GM19455 (cell line): ENCODE measurements at regions not wholly inside any gene's neighbourhood (a gene's known extent, or its start where the extent isn't known, plus 50 kb on each side); places are given as distances from the start of the nearest gene placed in this dataset.

Experiments used
- ATAC-seq: cut with Tn5 transposase; IDR thresholded peaks from one replicate; pipeline ENCODE4 v1.9.1; 2021; ENCODE audit not compliant: unreplicated experiment

DNA sequence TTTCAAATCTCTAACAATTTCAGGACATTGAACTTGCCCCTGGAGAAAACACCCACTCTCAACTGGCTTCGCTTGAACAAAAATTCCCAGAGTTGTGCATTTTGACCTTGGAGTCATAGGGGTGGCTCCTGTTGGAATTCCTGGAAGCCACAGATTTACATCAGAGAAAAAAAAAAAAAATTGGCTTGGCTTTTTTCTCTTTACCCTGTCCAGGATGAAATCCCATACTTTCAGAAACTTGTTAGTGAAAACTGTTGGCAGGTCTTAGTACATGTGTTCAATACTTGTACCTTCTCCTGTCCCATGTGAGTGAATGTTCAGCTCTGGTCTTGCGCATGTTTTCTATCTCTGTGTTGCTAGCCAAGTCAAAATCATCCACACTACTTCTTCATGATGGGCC is 228.8 kb downstream of the TGFB2 start:
- no peak for ATAC-seq

DNA sequence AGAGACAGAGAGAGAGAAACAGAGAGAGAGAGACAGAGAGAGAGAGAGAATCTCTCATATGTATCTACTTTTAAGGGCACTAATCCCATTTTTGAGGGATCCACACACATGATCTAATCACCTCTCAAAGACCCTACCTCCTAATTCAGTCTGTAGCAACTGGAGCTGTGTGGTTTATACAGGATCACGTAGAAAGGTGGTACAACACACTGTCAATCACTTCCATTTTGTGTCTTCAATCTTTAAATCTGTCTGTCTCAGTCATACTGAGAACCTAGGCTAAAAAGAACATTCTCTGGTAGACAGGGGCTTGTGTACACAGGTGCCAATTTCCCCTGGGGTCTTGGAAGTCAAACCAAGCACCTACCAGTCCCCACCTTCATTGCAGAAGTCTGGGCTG is 229.9 kb downstream of the TGFB2 start:
- ATAC-seq: no peak

DNA sequence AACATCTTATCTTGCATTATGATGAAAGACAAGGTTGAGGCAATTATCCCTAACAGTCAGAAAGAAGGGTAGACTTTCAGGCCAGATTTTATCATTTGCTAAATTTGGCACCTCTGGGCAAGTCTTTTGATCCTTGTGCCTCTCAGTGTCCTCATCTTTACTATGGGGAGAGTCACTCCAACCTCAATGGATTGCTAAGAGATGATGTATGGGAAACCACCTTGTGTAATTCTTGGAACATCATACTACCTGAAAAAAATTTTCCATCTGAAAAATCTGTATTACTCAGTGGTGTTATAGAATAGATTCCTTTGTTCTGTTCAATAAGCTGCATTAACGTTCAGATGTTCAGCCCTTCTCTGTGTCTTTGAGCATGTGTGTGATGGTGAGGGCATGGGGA is 230.7 kb downstream of the TGFB2 start:
- no peak for ATAC-seq

DNA sequence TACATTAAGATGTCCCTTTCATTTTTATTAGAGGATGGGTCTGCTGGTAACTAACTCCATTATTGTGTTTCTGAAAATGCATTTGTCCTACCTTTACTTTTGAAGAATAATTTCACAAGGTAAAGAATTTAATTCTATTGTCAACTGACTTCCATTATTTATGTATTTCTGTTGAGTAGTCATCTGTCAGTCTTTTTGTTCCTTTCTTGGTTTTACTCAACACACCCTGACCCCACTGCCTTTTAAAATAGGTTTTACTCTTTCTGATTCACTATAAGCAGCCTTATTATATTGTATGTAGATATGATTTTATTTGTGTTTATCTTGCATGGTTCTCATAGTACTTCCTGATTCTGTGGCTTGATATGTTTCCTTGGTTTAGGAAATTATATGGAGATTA is 237.5 kb downstream of the TGFB2 start:
- ATAC-seq: no peak

DNA sequence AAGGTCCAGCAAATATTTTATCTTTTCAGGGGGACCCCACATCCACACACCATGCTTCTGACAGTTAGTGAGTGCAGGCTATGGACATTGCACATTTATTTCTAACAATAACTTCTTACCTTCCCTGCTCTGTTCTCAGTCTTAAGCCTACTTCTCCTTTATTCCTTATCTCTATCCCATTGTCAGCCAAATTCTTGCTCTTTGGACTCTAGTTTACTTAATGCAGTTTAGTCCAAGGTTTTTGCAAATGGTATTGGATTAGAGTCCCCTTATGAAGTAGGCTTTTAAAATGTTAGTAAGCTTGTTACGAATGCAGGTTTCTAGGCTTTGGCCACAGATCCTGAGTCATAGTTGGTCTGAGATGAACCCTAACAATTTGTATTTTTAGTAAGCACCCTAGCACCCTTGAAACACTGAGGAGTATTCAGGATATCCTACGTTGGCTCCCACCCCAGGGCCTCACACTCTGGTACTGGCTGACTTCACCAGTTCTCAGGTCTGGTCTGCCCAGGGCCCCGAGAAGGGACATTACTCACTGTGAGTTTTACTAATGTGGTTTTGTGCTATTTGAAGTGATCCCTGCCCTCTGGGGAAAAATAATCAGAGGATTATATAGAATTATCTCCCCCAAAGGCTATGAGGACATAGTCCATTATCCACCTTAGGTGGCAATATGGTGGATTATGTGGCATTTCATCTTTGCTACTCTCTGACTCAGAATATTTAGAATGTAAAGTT is 239.5 kb downstream of the TGFB2 start:
- no peak for ATAC-seq

DNA sequence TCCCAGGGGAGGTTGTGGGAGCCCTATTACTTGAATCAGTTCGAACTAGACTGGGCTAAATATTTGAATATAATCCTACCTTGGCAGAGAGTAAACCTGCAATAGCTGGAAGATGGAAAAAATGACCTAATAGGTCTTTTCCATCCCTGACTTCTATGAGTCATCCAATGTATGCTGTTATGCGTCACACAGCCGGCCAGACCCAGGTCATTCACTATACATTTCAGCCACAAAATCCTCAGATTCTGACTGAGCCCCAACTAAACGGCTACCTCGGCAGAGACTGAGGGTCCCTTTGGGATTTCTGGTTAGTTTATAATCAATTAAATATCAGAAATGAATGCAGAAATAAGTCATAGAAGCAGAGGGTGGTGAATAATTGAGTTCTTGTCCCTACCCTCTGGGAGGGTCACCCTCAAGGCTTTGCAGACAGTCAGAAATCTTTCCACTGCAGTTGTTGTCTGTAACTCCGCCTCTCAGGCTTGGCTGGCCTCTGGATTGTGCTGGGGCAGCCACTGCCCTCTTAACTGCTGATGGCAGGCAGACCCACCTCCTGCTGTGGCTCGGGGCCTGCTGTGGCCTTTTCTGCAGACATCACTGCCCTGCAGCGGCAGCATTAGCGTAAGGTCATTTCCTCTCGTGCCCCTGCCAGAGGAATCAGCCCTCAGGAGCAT is 240.5 kb downstream of the TGFB2 start:
- no peak for ATAC-seq

DNA sequence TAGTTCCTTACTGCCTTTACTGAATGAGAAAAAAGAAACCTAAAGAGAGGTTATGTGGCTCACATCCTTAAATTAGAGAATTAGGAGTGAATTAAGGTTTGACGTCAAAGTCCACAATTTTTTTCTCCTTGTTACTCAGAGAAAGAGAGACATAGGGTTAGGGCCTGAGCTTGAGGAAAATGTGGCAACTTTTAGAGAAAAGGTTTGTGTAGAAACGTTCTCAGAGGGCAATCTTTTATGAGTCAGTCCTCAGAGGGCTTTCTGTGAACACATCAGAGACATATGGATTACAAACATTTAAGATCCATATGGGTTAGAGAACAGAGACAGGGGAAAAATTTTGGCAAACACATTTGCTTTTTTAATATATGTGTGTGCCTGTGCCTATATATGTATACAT is 242.8 kb downstream of the TGFB2 start:
- ATAC-seq: no peak

DNA sequence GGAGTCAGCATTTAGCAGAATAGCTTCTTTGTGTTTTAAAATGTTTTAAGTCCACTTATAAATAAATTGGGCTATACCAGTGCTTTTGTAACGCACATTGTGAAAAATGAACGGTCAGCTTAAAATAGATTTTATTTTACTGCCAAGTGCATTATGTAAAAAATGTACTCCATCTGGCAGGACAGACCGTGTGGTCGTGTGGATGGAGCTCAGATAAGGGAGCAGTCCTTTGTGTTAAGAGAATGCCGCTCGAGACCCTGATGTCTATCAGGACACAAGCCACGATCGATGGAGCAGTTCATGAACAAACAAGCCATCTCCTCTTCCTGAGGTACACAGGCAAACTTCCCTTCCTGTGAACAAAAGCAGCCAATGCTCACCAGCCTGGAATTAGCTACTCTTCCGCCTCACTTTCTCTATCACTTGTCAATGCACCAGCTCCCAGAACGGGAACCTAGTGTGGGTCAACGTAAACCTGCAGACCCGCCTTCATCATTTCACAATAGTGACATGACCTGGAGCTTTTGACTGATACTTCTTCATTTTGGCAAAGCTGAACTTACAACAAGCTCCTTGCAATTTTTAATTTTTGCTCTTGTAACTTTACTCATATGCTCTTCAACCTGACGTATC is 243.5 kb downstream of the TGFB2 start:
- ATAC-seq: no peak

DNA sequence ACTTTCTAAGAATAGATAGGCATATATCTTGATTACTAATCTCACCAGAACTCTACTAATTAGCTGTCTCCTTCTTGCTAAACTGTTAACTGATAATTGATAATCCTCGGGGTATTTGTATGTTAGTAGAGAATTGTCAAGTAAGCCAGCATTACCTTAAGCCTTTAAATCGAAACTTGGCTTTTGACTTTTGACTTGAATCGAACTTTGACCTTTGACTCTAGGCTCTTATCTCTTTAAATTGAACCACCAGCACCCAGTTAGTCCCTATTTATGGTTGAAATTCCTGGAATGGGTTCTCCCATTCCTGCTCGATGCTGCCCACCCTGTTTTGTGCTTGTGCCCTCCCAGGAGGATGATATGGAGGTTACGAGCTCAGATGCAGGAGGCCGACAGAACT is 244.4 kb downstream of the TGFB2 start:
- no peak for ATAC-seq

DNA sequence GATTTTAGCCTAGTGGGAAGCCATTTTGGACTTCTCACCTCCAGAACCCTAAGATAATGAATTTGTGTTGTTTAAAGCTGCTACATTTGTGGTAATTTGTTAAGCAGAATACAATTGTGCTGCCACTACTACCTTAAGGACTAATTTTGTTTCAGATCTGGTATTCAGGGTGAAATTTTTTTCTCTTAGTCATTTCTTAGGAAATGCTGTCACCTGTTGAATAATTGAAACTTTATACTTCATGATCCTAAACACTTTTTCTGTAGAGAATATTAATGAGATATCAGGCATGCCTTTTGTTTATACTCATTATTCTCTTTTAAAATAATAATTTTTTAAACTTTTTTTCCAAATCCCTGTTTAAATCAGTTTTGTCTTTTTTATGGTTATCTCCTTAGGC is 246.8 kb downstream of the TGFB2 start:
- no peak for ATAC-seq

DNA sequence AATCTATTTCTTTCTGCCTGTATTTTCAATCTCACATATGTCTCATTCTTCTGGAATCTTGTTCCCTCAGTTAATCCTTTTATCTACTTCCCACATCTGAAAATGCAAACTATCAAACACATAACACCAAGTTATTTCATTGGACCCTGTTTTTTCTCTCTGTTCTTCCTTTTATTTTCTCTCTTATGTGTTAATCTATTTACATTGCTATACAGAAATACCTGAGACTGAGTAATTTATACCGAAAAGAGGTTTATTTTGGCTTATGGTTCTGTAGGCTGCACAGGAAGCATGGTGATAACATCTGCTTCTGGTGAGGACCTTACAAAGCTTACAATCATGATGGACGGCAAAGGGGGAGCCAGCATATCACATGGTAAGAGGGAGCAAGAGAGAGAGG is 247.6 kb downstream of the TGFB2 start:
- no peak for ATAC-seq

DNA sequence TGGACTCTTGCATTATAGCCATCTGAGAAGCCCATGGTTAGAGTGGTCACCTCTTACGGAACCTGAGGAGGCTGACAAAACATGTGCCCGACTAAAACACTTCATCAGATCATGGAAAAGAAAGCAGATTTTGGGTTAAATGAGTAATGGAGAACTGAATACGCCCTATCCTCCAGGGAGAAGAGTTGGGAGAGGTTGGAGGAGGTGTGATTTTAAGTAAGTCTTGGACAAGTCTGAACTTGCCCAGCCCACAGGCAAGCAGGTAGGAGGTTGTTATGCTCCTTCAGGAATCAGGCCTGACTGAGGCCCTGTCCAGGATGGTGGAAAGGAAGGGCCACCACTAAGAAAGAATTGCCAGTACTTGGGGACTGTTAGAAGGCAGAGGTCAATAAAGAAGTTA is 255.8 kb downstream of the TGFB2 start:
- ATAC-seq: no peak

DNA sequence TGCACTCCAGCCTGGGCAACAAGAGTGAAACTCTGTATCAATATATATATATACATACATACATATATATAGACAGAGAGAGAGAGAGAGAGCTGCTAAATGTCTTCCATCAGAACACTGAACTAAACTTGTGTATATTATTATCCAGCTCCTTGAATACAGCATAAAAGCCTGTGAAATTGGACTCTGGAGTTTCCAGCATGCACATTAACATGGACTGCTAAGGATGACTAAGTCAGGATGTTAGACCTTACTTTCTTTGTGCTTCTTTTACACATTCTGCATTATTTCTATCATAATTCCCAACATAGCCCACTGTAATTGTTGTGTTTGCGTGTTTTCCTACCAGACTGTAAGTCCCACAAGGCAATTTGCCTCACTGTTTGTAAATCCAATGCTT is 259.1 kb downstream of the TGFB2 start:
- no peak for ATAC-seq

DNA sequence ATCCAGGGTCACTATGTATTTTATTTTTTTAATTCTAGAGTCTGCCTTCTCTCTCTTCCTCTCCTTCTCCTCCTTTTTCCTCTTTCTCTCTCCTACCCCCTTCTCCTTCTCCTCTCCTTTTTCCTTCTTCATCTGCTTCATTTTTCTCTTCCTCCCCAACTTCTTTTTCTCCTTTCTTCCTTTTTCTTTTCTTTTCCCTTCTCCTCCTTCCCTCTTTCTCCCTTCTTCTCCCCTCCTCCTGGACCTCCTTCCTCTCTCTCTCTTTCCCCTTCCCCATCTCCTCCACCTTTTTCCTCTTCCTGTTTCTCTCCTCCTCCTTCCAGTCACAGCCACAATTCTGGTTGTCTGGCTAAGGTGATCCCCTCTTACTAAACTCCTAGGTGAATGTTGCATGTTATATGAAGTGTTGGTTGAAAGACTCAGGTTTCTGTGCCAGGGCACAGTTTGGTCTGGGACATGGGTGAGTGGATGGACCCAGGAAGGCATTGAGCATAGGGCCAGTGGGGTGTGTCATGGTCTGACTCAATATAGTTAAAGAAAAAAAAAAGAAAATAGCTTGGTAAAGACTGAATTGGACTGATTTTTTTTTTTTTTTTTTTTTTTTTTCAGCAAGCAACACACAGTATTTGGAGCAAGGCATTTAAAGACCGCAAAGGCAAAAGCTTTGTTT is 266.9 kb downstream of the TGFB2 start:
- ATAC-seq: no peak

DNA sequence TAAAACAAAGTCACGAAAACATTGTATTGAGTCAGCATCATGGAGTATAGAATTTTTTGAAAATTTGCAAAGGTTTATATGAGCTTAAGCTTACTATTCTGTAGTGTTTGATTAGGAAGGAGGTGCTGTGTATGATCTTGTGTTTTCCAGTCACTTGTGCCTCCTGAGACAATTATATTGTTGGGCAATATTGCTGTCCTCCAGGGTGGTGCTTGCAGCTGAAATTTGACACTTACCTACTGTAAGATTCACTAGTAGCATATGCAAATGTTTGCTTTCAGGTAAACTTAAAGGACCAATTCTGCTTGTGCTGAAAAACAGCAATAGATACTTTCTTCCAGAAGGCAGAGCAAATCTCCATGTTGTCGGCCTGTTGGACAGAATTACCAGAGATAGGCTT is 268.0 kb downstream of the TGFB2 start:
- no peak for ATAC-seq

DNA sequence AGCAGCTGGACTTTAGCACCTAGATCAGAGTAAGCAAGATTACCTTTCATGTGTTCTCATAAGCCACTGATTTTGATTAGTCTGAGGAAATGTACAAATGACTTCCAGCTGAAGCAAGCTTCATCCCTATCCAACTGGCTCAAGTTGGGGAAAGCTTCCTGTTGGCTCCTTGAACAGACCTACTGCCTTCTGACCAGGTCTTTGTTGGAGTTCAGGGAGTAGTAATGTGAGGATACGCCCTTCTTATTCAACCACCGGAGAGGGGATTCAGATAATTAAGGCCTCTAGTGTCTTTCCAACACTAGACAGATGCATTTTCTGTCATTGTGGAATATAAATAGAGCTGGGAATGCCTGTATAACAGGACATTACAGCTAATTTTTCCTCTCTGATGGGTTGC is 268.9 kb downstream of the TGFB2 start:
- no peak for ATAC-seq

DNA sequence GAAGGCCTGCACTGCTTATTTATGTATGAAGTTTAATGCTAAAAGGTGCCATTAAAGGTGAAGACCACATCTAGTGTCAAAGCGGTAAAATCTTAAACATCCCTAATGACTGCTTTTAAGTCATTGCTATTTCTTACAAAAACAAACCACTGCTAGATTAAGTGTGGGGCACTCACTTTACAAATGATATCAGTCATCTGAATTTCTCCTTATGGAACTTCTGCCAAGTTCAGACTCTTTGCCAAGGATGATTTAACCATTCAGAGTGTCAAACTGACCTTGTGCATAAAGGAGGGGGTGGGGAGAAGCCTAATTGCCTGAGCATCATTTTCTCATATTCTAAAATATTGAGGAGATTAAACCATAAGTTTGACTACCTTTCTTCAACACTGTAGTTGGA is 271.5 kb downstream of the TGFB2 start:
- ATAC-seq: no peak

DNA sequence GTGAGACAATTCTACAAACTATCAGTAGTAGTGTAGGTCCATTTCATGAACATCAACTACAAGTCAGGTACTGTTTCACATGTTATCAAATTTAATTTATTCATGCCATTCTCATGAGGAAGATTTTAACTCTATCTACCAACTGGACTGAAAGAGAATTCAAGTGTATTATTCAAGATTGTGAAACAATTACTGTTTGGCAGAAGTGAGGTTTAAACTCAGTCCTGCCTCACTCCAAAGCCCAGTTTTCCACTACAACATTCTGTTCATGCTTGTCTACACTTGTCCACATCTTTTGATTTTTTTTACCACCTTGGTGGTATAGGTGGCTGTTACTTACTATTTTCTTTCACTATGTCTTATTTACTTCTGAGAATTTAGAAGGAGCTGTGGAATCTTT is 272.9 kb downstream of the TGFB2 start:
- ATAC-seq: no peak

DNA sequence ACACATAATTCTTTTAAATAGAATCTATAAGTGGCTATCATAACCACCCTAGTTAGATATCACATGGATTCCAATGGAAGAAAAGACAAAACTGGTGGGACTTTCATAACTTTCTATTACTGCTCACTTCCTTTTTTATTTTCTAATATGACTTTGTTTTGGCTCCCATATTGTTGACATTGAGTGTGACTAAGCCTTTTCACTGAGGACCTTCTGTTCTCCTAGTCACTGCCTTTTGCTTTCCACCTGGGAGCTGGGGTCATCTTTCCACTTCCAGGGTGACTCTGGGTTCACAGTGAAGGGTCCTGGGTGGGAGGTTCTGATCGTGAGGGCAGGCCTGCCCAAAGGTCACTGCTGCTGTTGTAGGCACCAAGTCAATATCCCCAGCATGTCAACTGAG is 275.8 kb downstream of the TGFB2 start:
- ATAC-seq: no peak

DNA sequence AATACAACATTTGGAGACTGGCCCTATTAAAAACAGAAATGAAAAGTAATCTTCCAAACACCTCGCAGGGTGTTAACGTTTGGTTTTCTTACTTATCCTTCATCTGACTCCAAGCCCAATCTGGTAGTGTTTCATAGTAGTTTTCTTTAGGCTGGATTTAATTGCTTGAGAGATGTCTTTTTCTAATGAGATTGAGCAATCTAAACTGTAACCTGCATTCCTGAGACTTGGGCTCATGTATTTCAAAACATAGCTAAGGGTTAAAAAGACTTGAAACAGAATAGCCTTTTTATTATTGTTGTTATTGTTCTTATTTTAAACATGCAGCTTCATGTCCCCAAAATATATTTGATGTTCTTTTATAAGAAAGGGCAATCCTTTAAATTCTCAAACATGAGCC is 278.9 kb downstream of the TGFB2 start:
- no peak for ATAC-seq

DNA sequence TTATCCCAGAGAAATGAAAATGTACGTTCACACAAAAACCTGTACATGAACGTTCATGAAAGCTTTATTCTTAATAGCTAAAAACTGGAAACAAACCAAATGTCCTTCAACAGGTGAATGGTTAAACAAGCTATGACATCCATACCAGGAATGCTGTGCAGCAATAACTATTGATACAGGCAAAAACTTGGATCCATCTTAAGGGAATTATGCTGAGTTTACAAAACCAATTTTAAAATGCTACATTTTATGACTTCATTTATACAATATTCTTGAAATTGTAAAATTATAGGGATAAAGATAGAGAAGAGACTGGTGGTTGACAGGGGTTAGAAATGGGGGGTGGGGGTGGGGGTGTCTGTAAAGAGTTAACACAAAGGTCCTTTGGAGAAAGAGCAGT is 280.3 kb downstream of the TGFB2 start:
- ATAC-seq: no peak
